OCI-LY7 (cell line): ENCODE measurements at regions not wholly inside any gene's neighbourhood (a gene's known extent, or its start where the extent isn't known, plus 50 kb on each side); places are given as distances from the start of the nearest gene placed in this dataset.

ENCODE experiments used
- BruUV-seq: library from RNA; stranded (reverse); fragments of 400-500 nt; replicated peaks from 2 replicates; lab custom pipeline; 2021; lab: Mats Ljungman, UMichigan
- CTCF ChIA-PET: fragments of 300-600 bp; sonication (Branson Sonifier 250); formaldehyde crosslinking; loops from one replicate; lab custom pipeline; 2022; ENCODE audit warnings: antibody characterized with exemption; ENCODE audit not compliant: unreplicated experiment; lab: Charles Lee
- POLR2A ChIA-PET: fragments of 300-600 bp; sonication (Branson Sonifier 250); formaldehyde crosslinking; loops from one replicate; lab custom pipeline; 2022; ENCODE audit warnings: antibody characterized with exemption; lab: Charles Lee
- DNase-seq: peaks from one replicate; pipeline ENCODE4 v3.0.0-alpha.2; 2015; ENCODE audit warnings: low spot score
- H2AFZ ChIP-seq: fragments of 200-600 bp; sonication (generic), shearing (Covaris generic); 2 replicates; pipeline ENCODE4 v1.6.1; 2014; ENCODE audit warnings: mild to moderate bottlenecking, antibody characterized with exemption, low read length, moderate library complexity
- H3K27ac ChIP-seq: fragments of 200-600 bp; sonication (generic); 2 replicates; pipeline ENCODE4 v1.5.1; 2014; ENCODE audit warnings: mixed run types, low read depth, mild to moderate bottlenecking, moderate library complexity, low read length, inconsistent platforms; ENCODE audit not compliant: poor library complexity, severe bottlenecking
- H3K36me3 ChIP-seq: fragments of 200-600 bp; sonication (generic); 2 replicates; pipeline ENCODE4 v1.6.1; 2014; ENCODE audit warnings: mild to moderate bottlenecking, antibody characterized with exemption, low read length, moderate library complexity, mixed read lengths; ENCODE audit not compliant: insufficient read depth
- H3K4me1 ChIP-seq: fragments of 200-600 bp; sonication (generic); 2 replicates; pipeline ENCODE4 v1.5.1; 2014; ENCODE audit warnings: mild to moderate bottlenecking, low read length; ENCODE audit not compliant: insufficient read depth, poor library complexity, severe bottlenecking
- H3K4me2 ChIP-seq: fragments of 200-600 bp; sonication (generic); 2 replicates; pipeline ENCODE4 v1.6.1; 2014; ENCODE audit warnings: mild to moderate bottlenecking, low read length
- H3K4me3 ChIP-seq: fragments of 200-600 bp; sonication (generic); 2 replicates; pipeline ENCODE4 v1.5.1; 2014; ENCODE audit warnings: mild to moderate bottlenecking, low read depth, low read length; ENCODE audit not compliant: poor library complexity, severe bottlenecking
- H3K79me2 ChIP-seq: fragments of 200-600 bp; sonication (generic); 2 replicates; pipeline ENCODE4 v1.6.1; 2016; ENCODE audit warnings: low read depth, mild to moderate bottlenecking, low read length, moderate library complexity, mixed read lengths; ENCODE audit not compliant: insufficient read depth
- H3K9me2 ChIP-seq: fragments of 200-600 bp; sonication (generic); 2 replicates; pipeline ENCODE4 v1.6.1; 2016; ENCODE audit warnings: mild to moderate bottlenecking, low read length, mixed read lengths; ENCODE audit not compliant: insufficient read depth
- H3K9me3 ChIP-seq: fragments of 200-600 bp; sonication (generic); 2 replicates; pipeline ENCODE4 v1.6.1; 2014; ENCODE audit warnings: mild to moderate bottlenecking, mixed run types, low read length, mixed read lengths
- H4K20me1 ChIP-seq: fragments of 200-600 bp; sonication (generic); 2 replicates; pipeline ENCODE4 v1.6.1; 2014; ENCODE audit warnings: mild to moderate bottlenecking, antibody characterized with exemption, low read length, moderate library complexity, mixed read lengths; ENCODE audit not compliant: insufficient read depth
- CTCF ChIP-seq: fragments of 200-600 bp; sonication (generic); conservative IDR thresholded peaks from 2 replicates; pipeline ENCODE4 v1.5.1; 2014; ENCODE audit warnings: mild to moderate bottlenecking, antibody characterized with exemption, low read length, moderate library complexity, mixed read lengths
- EZH2phosphoT487 ChIP-seq: fragments of 200-600 bp; sonication (generic); IDR thresholded peaks from 2 replicates; pipeline ENCODE4 v1.6.1; 2018; ENCODE audit warnings: low read depth, borderline replicate concordance, mild to moderate bottlenecking, mixed run types, antibody characterized with exemption, low read length, moderate library complexity, mixed read lengths
- intact Hi-C: fragments of 100-400 bp; cut with micrococcal nuclease; formaldehyde crosslinking; loops from one replicate; pipeline ENCODE4 v1.10.0; 2022; ENCODE audit not compliant: unreplicated experiment

- H3K36me3 ChIP-seq: no peaks in the 10 kb centered on the region
Measured at GRCh38 chr9:81512641-81513040, 176.7 kb downstream of the TLE1 start.

DNA sequence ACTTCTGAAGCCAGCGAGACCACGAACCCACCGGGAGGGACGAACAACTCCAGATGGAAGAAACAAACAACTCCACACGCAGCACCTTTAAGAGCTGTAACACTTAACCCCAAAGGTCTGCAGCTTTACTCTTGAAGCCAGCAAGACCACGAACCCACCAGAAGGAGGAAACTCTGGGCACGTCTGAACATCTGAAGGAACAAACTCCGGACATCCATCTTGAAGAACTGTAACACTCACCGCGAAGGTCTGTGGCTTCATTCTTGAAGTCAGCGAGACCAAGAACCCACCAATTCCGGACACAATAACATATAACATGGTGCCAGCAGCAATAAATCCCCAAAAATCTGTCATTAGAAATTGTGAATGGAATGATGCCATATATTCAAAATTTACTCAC is 180.9 kb downstream of the TLE1 start:
- Histone ChIP-seq H2AFZ (no peak overlapping the region), H3K79me2 (no peaks in the 10 kb centered on the region), H4K20me1 (no peaks in the 10 kb centered on the region), H3K27ac (no peak overlapping the region), H3K9me3 (no peaks in the 10 kb centered on the region), H3K36me3 (no peaks in the 10 kb centered on the region), H3K4me1 (no peaks in the 10 kb centered on the region), H3K9me2 (no peaks in the 10 kb centered on the region), H3K4me3 (no peak overlapping the region), H3K4me2 (no peak overlapping the region)
- ChIA-PET POLR2A (interaction anchor here (0.6 kb wide), 1 partner anchor 9 kb away, joined by 4 read pairs; no protein-coding TSS in a partner anchor), CTCF (no interaction called here)
- TF ChIP-seq CTCF (no peak), EZH2phosphoT487 (no peak)
- DNase-seq: no peak
- no TSS peak for BruUV-seq
- intact Hi-C loops: no loop called here

More at GRCh38 chr9:81512641-81513040, 176.7 kb downstream of the TLE1 start:
- Histone ChIP-seq H3K9me3 (no peaks in the 10 kb centered on the region), H3K4me2 (no peak overlapping the region), H3K9me2 (no peaks in the 10 kb centered on the region), H4K20me1 (no peaks in the 10 kb centered on the region), H3K4me1 (no peaks in the 10 kb centered on the region), H3K4me3 (no peak overlapping the region), H3K27ac (no peak overlapping the region), H2AFZ (no peak overlapping the region), H3K79me2 (no peaks in the 10 kb centered on the region)
- BruUV-seq: no TSS peak
- intact Hi-C loops: no loop called here
- TF ChIP-seq CTCF: no peak
- TF ChIP-seq EZH2phosphoT487: no peak
- no peak for DNase-seq
- ChIA-PET CTCF (no interaction called here), POLR2A (interaction anchor here (0.7 kb wide), 1 partner anchor 1835 kb away, joined by 3 read pairs; no protein-coding TSS in a partner anchor)

DNA sequence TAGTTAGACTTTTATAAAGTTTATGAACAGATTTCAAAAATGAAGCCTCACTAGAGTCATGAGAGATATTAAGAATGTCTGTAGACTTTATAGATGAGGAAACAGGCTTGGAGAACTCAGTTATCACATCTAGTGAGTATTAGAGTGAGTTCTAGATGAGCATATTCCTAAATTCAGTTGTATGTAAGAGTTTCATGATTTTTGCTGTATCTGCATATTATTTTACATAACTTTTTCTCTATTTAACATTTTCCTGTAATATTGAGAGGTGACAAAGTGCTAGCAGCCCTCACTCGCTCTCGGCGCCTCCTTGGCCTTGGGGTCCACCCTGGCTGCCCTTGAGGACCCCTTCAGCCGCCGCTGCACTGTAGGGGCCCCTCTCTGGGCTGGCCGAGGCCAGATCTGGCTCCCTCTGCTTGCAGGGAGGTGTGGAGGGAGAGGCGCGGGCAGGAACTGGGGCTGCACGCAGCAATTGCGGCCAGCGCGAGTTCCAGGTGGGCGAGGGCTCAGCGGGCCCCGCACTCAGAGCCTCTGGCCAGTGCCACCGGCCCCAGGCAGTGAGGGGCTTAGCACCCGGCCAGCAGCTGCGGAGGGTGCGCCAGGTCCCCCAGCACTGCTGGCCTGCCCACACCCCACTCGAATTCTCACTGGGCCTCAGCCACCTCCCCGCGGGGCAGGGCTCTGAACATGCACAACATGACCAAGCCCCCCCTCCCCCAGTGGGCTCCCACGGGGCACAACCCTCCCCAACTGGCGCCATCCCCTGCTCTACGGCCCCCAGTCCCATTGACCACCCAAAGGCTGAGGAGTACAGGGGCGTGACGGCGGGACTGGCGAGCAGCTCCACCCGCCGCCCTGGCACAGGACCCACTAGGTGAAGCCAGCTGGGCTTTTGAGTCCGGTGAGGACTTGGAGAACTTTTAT is 182.1 kb downstream of the TLE1 start:
- H3K27ac ChIP-seq: no peak overlapping the region
- no peaks in the 10 kb centered on the region for H3K36me3 ChIP-seq
- H3K9me2 ChIP-seq: no peaks in the 10 kb centered on the region
- H2AFZ ChIP-seq: no peak overlapping the region
- no peaks in the 10 kb centered on the region for H3K9me3 ChIP-seq
- no TSS peak for BruUV-seq
- intact Hi-C loops: no loop called here
- TF ChIP-seq CTCF: no peak
- TF ChIP-seq EZH2phosphoT487: no peak
- H3K4me3 ChIP-seq: no peak overlapping the region
- no peak overlapping the region for H3K4me2 ChIP-seq
- ChIA-PET CTCF (no interaction called here), POLR2A (interaction anchor here (0.6 kb wide), 1 partner anchor 949 kb away, joined by 3 read pairs; no protein-coding TSS in a partner anchor)
- H3K79me2 ChIP-seq: no peaks in the 10 kb centered on the region
- no peaks in the 10 kb centered on the region for H4K20me1 ChIP-seq
- no peaks in the 10 kb centered on the region for H3K4me1 ChIP-seq
- no peak for DNase-seq
